Heart left ventricle (tissue), 13 donors: ENCODE measurements at regions not wholly inside any gene's neighbourhood (a gene's known extent, or its start where the extent isn't known, plus 50 kb on each side); places are given as distances from the start of the nearest gene placed in this dataset.

ENCODE experiments used
- CTCF ChIP-seq, 12 donors: fragments of 200-600 bp; sonication (generic) in 4 of 12; IDR thresholded peaks; one replicate each; pipeline versions ENCODE4 v1.5.0 to v1.8.0; 2018 to 2022; ENCODE audit warnings: antibody characterized with exemption in 12 of 12, mild to moderate bottlenecking in 5 of 12
- POLR2A ChIP-seq, 2 donors: fragments of 450-650 bp; IDR thresholded peaks; one replicate each; pipeline ENCODE4 v1.6.1; 2017; ENCODE audit warnings: antibody characterized with exemption in 2 of 2, mild to moderate bottlenecking in 2 of 2, moderate library complexity in 2 of 2
- donor health status: ischemic (EF 13 %, LVEDD 7.1; RV severe dilation, severe dysfunction).
- donor health status: DM: no; HTN: yes; CAD: no.
- donor health status: DM: no; HTN: no; CAD: no.
- donor health status: ischemic (EF 25% LVEDD 6.9; RV normal size, moderate dysfunction).
- donor health status: ischemic (EF 25% LVEDD 5.7; RV mildly dilated, moderate dysfunction).
- donor health status: ischemic (EF 35%, LVEDD 5.7; RV mildly dilated, moderate dysfunction).
- donor health status: nonischemic (EF 11% LVEDD 7.7; RV severe dilation, severe dysfunction).
- donor health status: DM: yes; HTN: yes; CAD: no.
- donor health status: PGD.
- donor health status: ischemic (EF 29% LVEDD 5.4; RV normal size, mild dysfunction).
- donor health status: nonischemic (EF 23%, LVEDD 6.1; RV moderate dilation, normal function).

DNA sequence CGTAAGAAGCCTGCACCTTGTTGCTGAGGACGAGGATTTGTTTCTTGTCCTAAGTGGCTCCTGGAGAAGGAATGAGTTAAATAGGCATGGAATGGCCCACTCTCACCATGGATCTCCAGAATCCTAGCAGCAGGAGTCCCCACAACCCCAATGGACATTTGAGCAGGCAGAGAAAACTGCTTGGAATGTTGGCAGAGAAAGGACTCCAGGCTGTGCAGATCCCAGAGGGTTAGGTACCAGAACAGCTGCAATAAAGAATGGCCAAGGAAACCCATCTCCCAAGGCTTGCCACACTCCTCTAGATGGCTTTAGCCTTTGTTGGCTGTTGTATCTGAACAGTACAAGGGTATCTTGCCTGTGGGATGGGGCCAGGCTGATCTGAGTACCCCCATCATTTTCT, 1415.7 kb upstream of the ADGRB3 start:
- TF ChIP-seq POLR2A (IDR thresholded peaks at IDR 0.05) (no peak), CTCF (IDR thresholded peaks at IDR 0.05) (no peak)
